ENCODE measurements at regions not wholly inside any gene's neighbourhood (a gene's known extent, or its start where the extent isn't known, plus 50 kb on each side); places are given as distances from the start of the nearest gene placed in this dataset.

GRCh38 chr2:217351378-217351777 is 491.5 kb upstream of the TNP1 start:
- TF ChIP-seq CTCF (IDR thresholded peaks at IDR 0.05; ENCODE audit: insufficient read depth, low read depth, low read length) (no peak), EZH2 (IDR thresholded peaks at IDR 0.05; ENCODE audit: insufficient read depth, low read length) (no peak)
